K562 (cell line): ENCODE measurements at regions not wholly inside any gene's neighbourhood (a gene's known extent, or its start where the extent isn't known, plus 50 kb on each side); places are given as distances from the start of the nearest gene placed in this dataset.

ENCODE experiments used
- ATAC-seq: fragments of 200-7000 bp; cut with Tn5 transposase; 3 replicates; pipeline ENCODE4 v1.9.1; 2020; ENCODE audit warnings: moderate library complexity
- BruUV-seq: library from RNA; stranded (reverse); fragments of 400-500 nt; replicated peaks from 2 replicates; lab custom pipeline; 2021; lab: Mats Ljungman, UMichigan
- CTCF ChIA-PET: fragments of 300-600 bp; formaldehyde crosslinking; extraction: SDS; loops from one replicate; lab custom pipeline; 2021; ENCODE audit warnings: low intra/inter-chr PET ratio; lab: Yijun Ruan, JAX
- POLR2A ChIA-PET: fragments of 300-600, 350-650 bp; sonication (Branson Sonifier 250); formaldehyde crosslinking; extraction: SDS; loops from one replicate; lab custom pipeline; 2021; ENCODE audit warnings: antibody characterized with exemption, inconsistent platforms; lab: Yijun Ruan, JAX
- DNase-seq, 4 experiments: peaks; one replicate each; pipeline versions ENCODE4 v3.0.0 to v3.0.0-alpha.2; 2011 to 2018; ENCODE audit warnings: low spot score in 3 of 4, mixed read lengths in 3 of 4; ENCODE audit errors: extremely low read depth in 1 of 4
- FAIRE-seq: peaks from 2 replicates; lab custom pipeline; 2011; peaks lifted over from hg19 to GRCh38; lab: Jason Lieb, UNC
- H2AFZ ChIP-seq: 2 replicates; pipeline ENCODE4 v1.6.0; 2011; ENCODE audit warnings: low read depth, low read length, control low read depth, inconsistent platforms
- H3K27ac ChIP-seq: fragments of 200-600 bp; 3 replicates; pipeline ENCODE4 v1.8.0; 2011; ENCODE audit warnings: low read depth, mild to moderate bottlenecking, control low read depth, inconsistent platforms, low read length, moderate library complexity, mixed read lengths; ENCODE audit errors: extremely low read depth
- H3K27me3 ChIP-seq, 2 experiments: fragments of 300-600 bp in 1 of 2; 2 replicates in 1 of 2; 3 replicates in 1 of 2; pipeline versions ENCODE4 v1.6.0 to v1.8.0; 2011; ENCODE audit warnings: inconsistent platforms in 2 of 2, low read length in 2 of 2, mild to moderate bottlenecking in 1 of 2, mixed read lengths in 1 of 2, moderate library complexity in 1 of 2; ENCODE audit not compliant: control insufficient read depth in 2 of 2, insufficient read depth in 2 of 2
- H3K36me3 ChIP-seq: fragments of 300-600 bp; 3 replicates; pipeline ENCODE4 v1.8.0; 2011; ENCODE audit warnings: mild to moderate bottlenecking, low read length, inconsistent platforms; ENCODE audit not compliant: control insufficient read depth, insufficient read depth
- H3K4me1 ChIP-seq, 2 experiments: fragments of 200-600 bp in 1 of 2; replicated peaks in 1 of 2; 2 replicates in 1 of 2; 3 replicates in 1 of 2; pipeline versions ENCODE4 v1.5.1 to v1.8.0; 2011; ENCODE audit warnings: inconsistent platforms in 2 of 2, low read length in 2 of 2, mild to moderate bottlenecking in 1 of 2, mixed read lengths in 1 of 2, moderate library complexity in 1 of 2; ENCODE audit not compliant: control insufficient read depth in 2 of 2, insufficient read depth in 2 of 2
- H3K4me2 ChIP-seq: 2 replicates; pipeline ENCODE4 v1.6.1; 2011; ENCODE audit warnings: low read length, control low read depth, inconsistent platforms, mixed read lengths; ENCODE audit not compliant: insufficient read depth
- H3K4me3 ChIP-seq: fragments of 200-600 bp; sonication (generic), shearing (Covaris generic); 2 replicates; pipeline ENCODE4 v1.5.1; 2016; ENCODE audit warnings: control low read depth, inconsistent platforms
- H3K79me2 ChIP-seq: fragments of 200-600 bp; 3 replicates; pipeline ENCODE4 v1.8.0; 2011; ENCODE audit warnings: low read length, inconsistent platforms; ENCODE audit not compliant: control insufficient read depth, insufficient read depth
- H3K9ac ChIP-seq, 2 experiments: 2 replicates each; pipeline versions ENCODE4 v1.6.0 to v1.6.1; 2011; ENCODE audit warnings: low read depth in 2 of 2, low read length in 2 of 2, control low read depth in 1 of 2, inconsistent platforms in 1 of 2, mild to moderate bottlenecking in 1 of 2, mixed read lengths in 1 of 2; ENCODE audit not compliant: insufficient read depth in 1 of 2
- H3K9me1 ChIP-seq: one replicate; pipeline ENCODE4 v1.6.0; 2011; ENCODE audit warnings: inconsistent platforms, mild to moderate bottlenecking, low read length, moderate library complexity; ENCODE audit not compliant: control insufficient read depth, insufficient read depth
- H3K9me3 ChIP-seq: replicated peaks from 2 replicates; pipeline ENCODE4 v1.5.1; 2011; ENCODE audit warnings: low read depth, low read length, inconsistent platforms; ENCODE audit not compliant: control insufficient read depth, insufficient read depth
- H4K20me1 ChIP-seq: replicated peaks from 2 replicates; pipeline ENCODE4 v1.6.1; 2011; ENCODE audit warnings: low read length, inconsistent platforms, mixed read lengths; ENCODE audit not compliant: control insufficient read depth, insufficient read depth
- CBX5 ChIP-seq: IDR thresholded peaks from 2 replicates; pipeline ENCODE4 v1.6.1; 2014; ENCODE audit warnings: low read depth, borderline replicate concordance
- KDM5B ChIP-seq: fragments of 200-600 bp; sonication (generic); IDR thresholded peaks from 2 replicates; pipeline ENCODE4 v1.6.1; 2012; ENCODE audit warnings: low read depth, mild to moderate bottlenecking, moderate library complexity, low read length, control low read depth, inconsistent platforms; ENCODE audit not compliant: insufficient replicate concordance
- SRSF9 ChIP-seq: fragments of 200-400 bp; formaldehyde crosslinking; IDR thresholded peaks from 2 replicates; pipeline ENCODE4 v1.6.1; 2017; ENCODE audit warnings: low read depth, low read length, borderline replicate concordance
- SUPT5H ChIP-seq: fragments of 450-650 bp; IDR thresholded peaks from 2 replicates; pipeline ENCODE4 v1.6.1; 2016
- TCFL5 ChIP-seq: fragments of 250-450 bp; sonication (Bioruptor Pico); conservative IDR thresholded peaks from 2 replicates; pipeline ENCODE4 v1.6.1; 2021; ENCODE audit warnings: mild to moderate bottlenecking, moderate library complexity, matching md5 sums
- ZNF12 ChIP-seq: sonication (generic); formaldehyde crosslinking; IDR thresholded peaks from 2 replicates; pipeline ENCODE4 v1.4.0; 2020; ENCODE audit warnings: mild to moderate bottlenecking, missing genetic modification reagents
- WGBS: fragments of 100-300 bp; shearing (Covaris generic); methylation state at CpG from one replicate; pipeline ENCODE4 v1.1.6; 2016; ENCODE audit warnings: low coverage, mixed read lengths; ENCODE audit not compliant: insufficient coverage; ENCODE audit errors: missing lambda C conversion rate; 5-methylcytosine and 5-hydroxymethylcytosine counted together
- in situ Hi-C: fragments of 300-500 bp; cut with MboI; formaldehyde crosslinking; loops from 4 replicates; pipeline ENCODE4 v1.15.0; 2018; ENCODE audit warnings: inconsistent platforms, mixed read lengths
- intact Hi-C: fragments of 100-400 bp; cut with micrococcal nuclease; formaldehyde crosslinking; loops from 2 replicates; pipeline ENCODE4 v1.14.2; 2022
- TF ChIP-seq, protein P1 (sequence below): sonication (generic); IDR thresholded peaks from 2 replicates; pipeline ENCODE4 v1.6.1; 2016
- TF ChIP-seq, protein P2 (sequence below), 2 experiments: fragments of 450-650 bp; formaldehyde crosslinking in 1 of 2; IDR thresholded peaks; 2 replicates each; pipeline versions ENCODE4 v1.4.0 to v1.6.1; 2014 to 2020; ENCODE audit warnings: mild to moderate bottlenecking in 2 of 2, borderline replicate concordance in 1 of 2, low read depth in 1 of 2

DNA sequence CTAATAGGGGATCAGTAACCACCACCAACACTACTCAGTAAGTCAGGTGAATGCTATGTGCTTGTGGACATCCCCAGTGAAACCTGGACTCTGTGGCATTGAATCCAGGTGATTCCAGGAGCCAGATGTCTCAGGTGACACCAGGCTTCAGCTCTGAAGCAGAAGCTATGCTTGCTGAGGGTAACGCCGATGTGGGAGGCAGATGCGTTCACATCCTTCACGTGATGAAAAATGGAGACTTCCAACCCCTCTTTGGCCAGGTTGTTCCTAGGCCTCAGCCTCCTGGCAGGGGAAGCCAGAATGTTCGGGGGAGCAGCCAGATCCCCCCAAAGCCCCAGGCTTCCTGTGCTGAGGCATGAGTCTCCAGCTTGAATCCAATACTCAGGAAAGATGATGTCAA, 209.8 kb upstream of the PDE10A start:
- Histone ChIP-seq H2AFZ (no peak overlapping the region), H3K9me1 (no peaks in the 10 kb centered on the region), H3K27me3 (no peaks in the 10 kb centered on the region), H3K9me3 (no peaks in the 10 kb centered on the region), H3K27ac (no peak overlapping the region), H4K20me1 (no peaks in the 10 kb centered on the region), H3K4me1 (no peaks in the 10 kb centered on the region), H3K9ac (no peak overlapping the region), H3K4me3 (no peak overlapping the region), H3K4me2 (no peak overlapping the region), H3K36me3 (no peaks in the 10 kb centered on the region), H3K79me2 (no peaks in the 10 kb centered on the region)
- BruUV-seq = no TSS peak
- no peak for TF ChIP-seq TCFL5 (CRISPR knock-in tag)
- TF ChIP-seq KDM5B = no peak
- no peak for TF ChIP-seq SRSF9
- FAIRE-seq (no peak), DNase-seq (no peak), ATAC-seq (no peak)
- POLR2A ChIA-PET = no interaction called here
- CTCF ChIA-PET = no interaction called here
- intact Hi-C loops = no loop called here
- 1% methylated on average over 5 of the region's 5 CpGs for WGBS
- in situ Hi-C loops = no loop called here

DNA sequence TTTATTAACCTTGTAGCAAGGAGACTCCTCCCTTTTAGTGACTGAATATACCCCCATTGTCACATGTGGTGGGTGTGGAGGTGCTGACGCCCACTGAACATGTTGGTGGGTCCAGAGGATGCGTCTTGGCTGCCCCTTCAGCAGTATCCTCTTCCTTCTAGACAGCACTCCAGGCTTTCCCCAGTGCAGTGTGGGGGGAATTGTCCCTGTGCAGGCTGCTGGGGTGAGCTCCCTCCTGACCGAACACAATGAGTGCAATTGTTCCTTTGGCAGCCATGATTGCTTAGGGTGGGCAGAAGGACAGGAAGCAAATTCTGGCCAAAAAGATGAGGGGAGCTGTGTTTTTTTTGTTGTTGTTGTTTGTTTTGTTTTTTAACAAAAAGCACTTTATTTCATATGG, 209.3 kb upstream of the PDE10A start:
- no peaks in the 10 kb centered on the region for H3K27me3 ChIP-seq
- 0% methylated on average over 3 of the region's 3 CpGs for WGBS
- in situ Hi-C loops (no loop called here), intact Hi-C loops (no loop called here)
- H3K79me2 ChIP-seq = no peaks in the 10 kb centered on the region
- CTCF ChIA-PET = no interaction called here
- no peak overlapping the region for H3K9ac ChIP-seq
- no peak overlapping the region for H2AFZ ChIP-seq
- no TSS peak for BruUV-seq
- H4K20me1 ChIP-seq = no peaks in the 10 kb centered on the region
- H3K4me2 ChIP-seq = no peak overlapping the region
- no peaks in the 10 kb centered on the region for H3K9me3 ChIP-seq
- no peaks in the 10 kb centered on the region for H3K4me1 ChIP-seq
- no peak overlapping the region for H3K27ac ChIP-seq
- DNase-seq = no peak
- POLR2A ChIA-PET = no interaction called here
- no peak for ATAC-seq
- no peaks in the 10 kb centered on the region for H3K9me1 ChIP-seq
- H3K36me3 ChIP-seq = no peaks in the 10 kb centered on the region
- no peak for FAIRE-seq
- no peak overlapping the region for H3K4me3 ChIP-seq
- TF ChIP-seq, protein P1, sequence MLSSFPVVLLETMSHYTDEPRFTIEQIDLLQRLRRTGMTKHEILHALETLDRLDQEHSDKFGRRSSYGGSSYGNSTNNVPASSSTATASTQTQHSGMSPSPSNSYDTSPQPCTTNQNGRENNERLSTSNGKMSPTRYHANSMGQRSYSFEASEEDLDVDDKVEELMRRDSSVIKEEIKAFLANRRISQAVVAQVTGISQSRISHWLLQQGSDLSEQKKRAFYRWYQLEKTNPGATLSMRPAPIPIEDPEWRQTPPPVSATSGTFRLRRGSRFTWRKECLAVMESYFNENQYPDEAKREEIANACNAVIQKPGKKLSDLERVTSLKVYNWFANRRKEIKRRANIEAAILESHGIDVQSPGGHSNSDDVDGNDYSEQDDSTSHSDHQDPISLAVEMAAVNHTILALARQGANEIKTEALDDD = no peak
- TF ChIP-seq SUPT5H (no peak), ZNF12 (CRISPR knock-in tag) (no peak), CBX5 (no peak)
- TF ChIP-seq, protein P2, sequence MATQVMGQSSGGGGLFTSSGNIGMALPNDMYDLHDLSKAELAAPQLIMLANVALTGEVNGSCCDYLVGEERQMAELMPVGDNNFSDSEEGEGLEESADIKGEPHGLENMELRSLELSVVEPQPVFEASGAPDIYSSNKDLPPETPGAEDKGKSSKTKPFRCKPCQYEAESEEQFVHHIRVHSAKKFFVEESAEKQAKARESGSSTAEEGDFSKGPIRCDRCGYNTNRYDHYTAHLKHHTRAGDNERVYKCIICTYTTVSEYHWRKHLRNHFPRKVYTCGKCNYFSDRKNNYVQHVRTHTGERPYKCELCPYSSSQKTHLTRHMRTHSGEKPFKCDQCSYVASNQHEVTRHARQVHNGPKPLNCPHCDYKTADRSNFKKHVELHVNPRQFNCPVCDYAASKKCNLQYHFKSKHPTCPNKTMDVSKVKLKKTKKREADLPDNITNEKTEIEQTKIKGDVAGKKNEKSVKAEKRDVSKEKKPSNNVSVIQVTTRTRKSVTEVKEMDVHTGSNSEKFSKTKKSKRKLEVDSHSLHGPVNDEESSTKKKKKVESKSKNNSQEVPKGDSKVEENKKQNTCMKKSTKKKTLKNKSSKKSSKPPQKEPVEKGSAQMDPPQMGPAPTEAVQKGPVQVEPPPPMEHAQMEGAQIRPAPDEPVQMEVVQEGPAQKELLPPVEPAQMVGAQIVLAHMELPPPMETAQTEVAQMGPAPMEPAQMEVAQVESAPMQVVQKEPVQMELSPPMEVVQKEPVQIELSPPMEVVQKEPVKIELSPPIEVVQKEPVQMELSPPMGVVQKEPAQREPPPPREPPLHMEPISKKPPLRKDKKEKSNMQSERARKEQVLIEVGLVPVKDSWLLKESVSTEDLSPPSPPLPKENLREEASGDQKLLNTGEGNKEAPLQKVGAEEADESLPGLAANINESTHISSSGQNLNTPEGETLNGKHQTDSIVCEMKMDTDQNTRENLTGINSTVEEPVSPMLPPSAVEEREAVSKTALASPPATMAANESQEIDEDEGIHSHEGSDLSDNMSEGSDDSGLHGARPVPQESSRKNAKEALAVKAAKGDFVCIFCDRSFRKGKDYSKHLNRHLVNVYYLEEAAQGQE (IDR thresholded peaks at IDR 0.05; ENCODE audit: borderline replicate concordance) = no peak
- TF ChIP-seq, protein P2 (CRISPR knock-in tag; IDR thresholded peaks at IDR 0.05; ENCODE audit: low read depth) = no peak
